BLaER1 (cell line): ENCODE measurements at regions not wholly inside any gene's neighbourhood (a gene's known extent, or its start where the extent isn't known, plus 50 kb on each side); places are given as distances from the start of the nearest gene placed in this dataset.
"Not testable (repeated sequence)": the region's sequence is repeated elsewhere in the genome, so short reads cannot be mapped to it uniquely, and the experiment has no call there.

Experiments
- H3K27ac ChIP-seq: shearing (Covaris generic); formaldehyde crosslinking; 2 replicates; pipeline ENCODE4 v1.8.1; 2022
- H3K27me3 ChIP-seq: shearing (Covaris generic); formaldehyde crosslinking; 2 replicates; pipeline ENCODE4 v1.8.1; 2022
- H3K36me3 ChIP-seq: shearing (Covaris generic); formaldehyde crosslinking; 2 replicates; pipeline ENCODE4 v1.8.1; 2022
- H3K4me1 ChIP-seq: shearing (Covaris generic); formaldehyde crosslinking; 2 replicates; pipeline ENCODE4 v1.8.1; 2022
- H3K4me2 ChIP-seq: shearing (Covaris generic); formaldehyde crosslinking; 2 replicates; pipeline ENCODE4 v1.8.1; 2022
- H3K4me3 ChIP-seq: shearing (Covaris generic); formaldehyde crosslinking; 2 replicates; pipeline ENCODE4 v1.8.1; 2022
- H3K9ac ChIP-seq: shearing (Covaris generic); formaldehyde crosslinking; 2 replicates; pipeline ENCODE4 v1.8.1; 2022
- H3K9me3 ChIP-seq: shearing (Covaris generic); formaldehyde crosslinking; 2 replicates; pipeline ENCODE4 v1.8.1; 2022
- H4K20me1 ChIP-seq: shearing (Covaris generic); formaldehyde crosslinking; 2 replicates; pipeline ENCODE4 v1.8.1; 2022
- Cebpa-rat ChIP-seq: shearing (Covaris generic); IDR thresholded peaks from 2 replicates; pipeline ENCODE4 v1.8.1; 2022

- H3K9ac ChIP-seq, result no peak overlapping the region
- no peaks in the 10 kb centered on the region for H3K9me3 ChIP-seq
- H3K36me3 ChIP-seq, result no peaks in the 10 kb centered on the region
- no peak overlapping the region for H3K4me3 ChIP-seq
- no peak overlapping the region for H3K27ac ChIP-seq
- H3K27me3 ChIP-seq, result no peaks in the 10 kb centered on the region
- no peak for TF ChIP-seq Cebpa-rat
- no peaks in the 10 kb centered on the region for H3K4me1 ChIP-seq
- no peak overlapping the region for H3K4me2 ChIP-seq
- no peaks in the 10 kb centered on the region for H4K20me1 ChIP-seq
Observed at GRCh38 chr5:87579678-87580077, 166.9 kb upstream of the CCNH start.

- Histone ChIP-seq H3K4me1 (no peaks in the 10 kb centered on the region), H3K4me3 (no peak overlapping the region)
Observed at GRCh38 chr5:87576867-87577266, 164.1 kb upstream of the CCNH start.

GRCh38 chr5:87576306-87576705 is 163.6 kb upstream of the CCNH start:
- not testable (repeated sequence) for H3K27me3 ChIP-seq, H3K27ac ChIP-seq, H3K4me3 ChIP-seq, H3K4me2 ChIP-seq, H3K9ac ChIP-seq, H3K9me3 ChIP-seq, H3K36me3 ChIP-seq, H4K20me1 ChIP-seq, H3K4me1 ChIP-seq

More at GRCh38 chr5:87576867-87577266, 164.1 kb upstream of the CCNH start:
- no peaks in the 10 kb centered on the region for H3K9me3 ChIP-seq
- H3K9ac ChIP-seq, result no peak overlapping the region
- no peak for TF ChIP-seq Cebpa-rat
- no peaks in the 10 kb centered on the region for H3K36me3 ChIP-seq
- no peaks in the 10 kb centered on the region for H3K27me3 ChIP-seq
- no peaks in the 10 kb centered on the region for H4K20me1 ChIP-seq
- H3K27ac ChIP-seq, result no peak overlapping the region
- H3K4me2 ChIP-seq, result no peak overlapping the region

GRCh38 chr5:87574106-87574505 is 161.4 kb upstream of the CCNH start:
- H3K27me3 ChIP-seq, result no peaks in the 10 kb centered on the region
- TF ChIP-seq Cebpa-rat, result no peak
- no peak overlapping the region for H3K4me3 ChIP-seq
- no peaks in the 10 kb centered on the region for H3K36me3 ChIP-seq
- no peak overlapping the region for H3K4me2 ChIP-seq
- H3K9me3 ChIP-seq, result no peaks in the 10 kb centered on the region
- H3K4me1 ChIP-seq, result no peaks in the 10 kb centered on the region
- H3K27ac ChIP-seq, result no peak overlapping the region
- H3K9ac ChIP-seq, result no peak overlapping the region
- no peaks in the 10 kb centered on the region for H4K20me1 ChIP-seq

GRCh38 chr5:87572611-87573010 is 159.9 kb upstream of the CCNH start:
- no peaks in the 10 kb centered on the region for H4K20me1 ChIP-seq
- no peaks in the 10 kb centered on the region for H3K27me3 ChIP-seq
- H3K9me3 ChIP-seq, result no peaks in the 10 kb centered on the region
- H3K9ac ChIP-seq, result no peak overlapping the region
- no peak for TF ChIP-seq Cebpa-rat
- H3K36me3 ChIP-seq, result no peaks in the 10 kb centered on the region
- no peak overlapping the region for H3K4me2 ChIP-seq
- no peak overlapping the region for H3K27ac ChIP-seq
- no peak overlapping the region for H3K4me3 ChIP-seq
- no peaks in the 10 kb centered on the region for H3K4me1 ChIP-seq

GRCh38 chr5:87572090-87572489 is 159.4 kb upstream of the CCNH start:
- Histone ChIP-seq H3K4me3 (no peak overlapping the region), H3K4me1 (no peaks in the 10 kb centered on the region), H4K20me1 (no peaks in the 10 kb centered on the region)

GRCh38 chr5:87570366-87570765 is 157.6 kb upstream of the CCNH start:
- Histone ChIP-seq H3K4me3 (no peak overlapping the region), H3K9me3 (no peaks in the 10 kb centered on the region), H3K9ac (no peak overlapping the region), H3K27me3 (no peaks in the 10 kb centered on the region), H4K20me1 (no peaks in the 10 kb centered on the region), H3K4me2 (no peak overlapping the region), H3K4me1 (no peaks in the 10 kb centered on the region), H3K36me3 (no peaks in the 10 kb centered on the region), H3K27ac (no peak overlapping the region)
- TF ChIP-seq Cebpa-rat, result no peak

More at GRCh38 chr5:87572090-87572489, 159.4 kb upstream of the CCNH start:
- Histone ChIP-seq H3K27me3 (no peaks in the 10 kb centered on the region), H3K9me3 (no peaks in the 10 kb centered on the region), H3K9ac (no peak overlapping the region), H3K4me2 (no peak overlapping the region), H3K36me3 (no peaks in the 10 kb centered on the region), H3K27ac (no peak overlapping the region)
- no peak for TF ChIP-seq Cebpa-rat

- no peak for TF ChIP-seq Cebpa-rat
- no peak overlapping the region for H3K27ac ChIP-seq
- no peaks in the 10 kb centered on the region for H4K20me1 ChIP-seq
- H3K36me3 ChIP-seq, result no peaks in the 10 kb centered on the region
- H3K9me3 ChIP-seq, result no peaks in the 10 kb centered on the region
- no peaks in the 10 kb centered on the region for H3K4me1 ChIP-seq
- no peak overlapping the region for H3K4me2 ChIP-seq
- no peak overlapping the region for H3K4me3 ChIP-seq
- H3K27me3 ChIP-seq, result no peaks in the 10 kb centered on the region
- H3K9ac ChIP-seq, result no peak overlapping the region
Observed at GRCh38 chr5:87562068-87562467, 149.3 kb upstream of the CCNH start.

GRCh38 chr5:87560528-87560927 is 147.8 kb upstream of the CCNH start:
- Histone ChIP-seq H3K4me1 (no peaks in the 10 kb centered on the region), H3K27me3 (no peaks in the 10 kb centered on the region), H3K27ac (no peak overlapping the region), H3K4me2 (no peak overlapping the region), H3K4me3 (no peak overlapping the region), H3K9me3 (no peaks in the 10 kb centered on the region), H3K36me3 (no peaks in the 10 kb centered on the region), H3K9ac (no peak overlapping the region), H4K20me1 (no peaks in the 10 kb centered on the region)
- no peak for TF ChIP-seq Cebpa-rat

- H3K4me1 ChIP-seq, result no peaks in the 10 kb centered on the region
- H3K27ac ChIP-seq, result no peak overlapping the region
- no peaks in the 10 kb centered on the region for H3K36me3 ChIP-seq
- no peak for TF ChIP-seq Cebpa-rat
- H3K9ac ChIP-seq, result no peak overlapping the region
- H3K9me3 ChIP-seq, result peaks cover 13% of the 10 kb centered on the region
- H3K27me3 ChIP-seq, result no peaks in the 10 kb centered on the region
- no peak overlapping the region for H3K4me3 ChIP-seq
- H3K4me2 ChIP-seq, result no peak overlapping the region
- no peaks in the 10 kb centered on the region for H4K20me1 ChIP-seq
Observed at GRCh38 chr5:87551911-87552310, 139.2 kb upstream of the CCNH start.

GRCh38 chr5:87541676-87542075 is 128.9 kb upstream of the CCNH start:
- no peak overlapping the region for H3K4me2 ChIP-seq
- H3K9ac ChIP-seq, result no peak overlapping the region
- no peaks in the 10 kb centered on the region for H4K20me1 ChIP-seq
- no peak for TF ChIP-seq Cebpa-rat
- H3K4me1 ChIP-seq, result no peaks in the 10 kb centered on the region
- no peaks in the 10 kb centered on the region for H3K9me3 ChIP-seq
- H3K4me3 ChIP-seq, result no peak overlapping the region
- no peak overlapping the region for H3K27ac ChIP-seq
- H3K36me3 ChIP-seq, result no peaks in the 10 kb centered on the region
- H3K27me3 ChIP-seq, result no peaks in the 10 kb centered on the region
